Glomerular visceral epithelial cell (primary cell): ENCODE measurements at regions not wholly inside any gene's neighbourhood (a gene's known extent, or its start where the extent isn't known, plus 50 kb on each side); places are given as distances from the start of the nearest gene placed in this dataset.
"Not testable (repeated sequence)": the region's sequence is repeated elsewhere in the genome, so short reads cannot be mapped to it uniquely, and the experiment has no call there.

Source experiments
- DNase-seq: peaks from one replicate; pipeline ENCODE4 v3.0.0-alpha.2; 2016; ENCODE audit errors: extremely low spot score

DNA sequence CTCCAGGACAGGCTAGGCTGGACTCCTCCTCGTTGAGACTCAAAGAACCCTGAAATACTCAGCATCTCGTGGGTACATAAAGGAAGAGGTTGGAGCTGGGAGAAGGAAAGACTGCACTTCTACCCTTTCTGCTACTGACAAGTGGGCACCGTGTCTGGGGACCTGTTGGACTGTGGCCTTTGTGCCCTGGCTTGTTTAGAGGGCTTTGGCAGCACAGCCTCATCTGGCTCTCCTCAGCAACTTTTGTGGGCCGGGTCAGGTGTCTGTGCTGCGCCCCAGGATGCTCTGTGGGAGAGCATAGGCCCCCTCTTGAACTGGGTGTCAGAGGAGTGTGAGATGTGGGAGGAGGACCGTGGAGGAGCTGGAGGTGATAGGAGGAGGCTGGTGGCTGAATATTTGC lies 142.4 kb downstream of the FCRL5 start:
- no peak for DNase-seq

DNA sequence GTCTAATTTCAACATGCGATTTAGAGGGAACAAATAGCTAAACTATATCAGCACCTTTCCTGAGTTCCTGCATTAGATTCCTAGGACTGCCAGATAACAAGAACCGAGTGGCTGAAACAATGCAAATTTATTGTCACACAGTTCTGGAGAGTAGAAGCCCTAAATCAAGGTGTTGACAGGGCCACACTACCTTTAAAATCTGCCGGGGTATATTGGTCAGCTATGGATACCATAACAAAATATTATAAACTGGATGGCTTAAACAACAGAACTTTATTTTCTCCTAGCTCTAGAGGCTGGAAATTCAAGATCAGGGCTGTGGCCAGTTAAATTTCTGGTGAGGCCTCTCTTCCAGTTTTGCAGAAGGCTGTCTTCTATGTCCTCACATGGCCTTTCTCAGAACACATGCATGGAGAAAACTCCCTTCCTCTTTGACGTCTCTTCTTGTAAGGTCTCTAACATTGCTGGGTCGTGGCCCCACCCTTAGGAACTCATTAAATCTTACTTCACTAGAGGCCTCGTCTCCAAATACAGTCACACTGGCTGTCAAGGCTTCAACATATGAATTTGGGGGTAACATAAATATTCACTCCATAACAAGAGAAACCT lies 144.3 kb downstream of the FCRL5 start:
- DNase-seq = no peak

DNA sequence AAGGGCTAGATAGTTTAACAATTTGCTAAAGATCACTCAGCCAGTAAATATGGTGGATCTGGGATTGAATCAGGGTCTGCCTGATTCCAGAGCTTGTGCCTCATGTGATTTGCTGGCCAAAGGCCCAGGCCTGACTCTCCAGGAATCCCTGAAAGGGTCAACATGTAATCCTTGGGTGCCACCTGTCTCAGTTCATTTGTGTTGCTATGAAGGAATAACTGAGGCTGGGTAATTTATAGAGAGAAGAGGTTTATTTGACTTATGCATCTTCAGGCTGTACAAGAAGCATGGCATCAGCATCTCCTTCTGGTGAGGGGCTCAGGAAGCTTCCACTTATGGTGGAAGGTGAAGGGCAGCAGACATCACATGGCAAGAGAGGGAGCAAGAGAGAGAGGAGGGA lies 144.9 kb downstream of the FCRL5 start:
- DNase-seq = no peak

DNA sequence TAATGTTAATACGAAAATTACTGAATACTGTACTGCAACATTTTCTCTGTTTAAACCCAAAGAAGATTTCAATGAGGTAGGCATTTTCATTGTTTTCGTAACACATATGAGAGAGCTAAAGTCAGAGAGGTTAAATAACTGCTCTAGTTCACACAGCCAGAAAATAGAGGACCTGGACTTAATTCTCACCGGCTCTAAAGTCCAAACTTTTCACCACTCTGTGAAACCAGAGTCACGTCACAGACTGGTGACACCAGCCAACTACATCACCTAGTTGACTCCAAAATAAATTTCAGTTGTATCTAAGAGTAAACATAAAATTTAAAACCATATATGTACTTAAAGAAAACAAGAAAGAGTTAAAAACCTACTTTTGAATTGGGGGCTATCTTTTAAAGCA lies 146.7 kb downstream of the FCRL5 start:
- no peak for DNase-seq

DNA sequence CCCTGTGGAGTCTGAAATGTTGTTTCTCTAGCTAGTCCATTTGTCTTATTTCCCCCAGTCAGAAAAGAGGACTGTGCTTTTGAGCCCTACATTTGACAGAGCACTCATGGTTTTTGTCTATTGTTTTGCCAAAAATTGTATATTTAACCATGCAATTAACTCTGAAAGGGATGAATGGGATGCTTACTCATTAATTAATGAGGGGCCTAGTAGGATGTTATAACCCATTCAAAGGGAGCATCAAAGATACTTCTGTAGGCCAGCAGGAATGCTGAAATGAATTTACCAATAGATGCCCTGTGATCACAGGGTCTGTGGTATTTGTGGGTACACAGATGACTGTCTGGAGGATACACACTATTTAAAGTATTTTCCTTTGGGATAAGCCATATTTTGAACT lies 147.7 kb downstream of the FCRL5 start:
- no peak for DNase-seq

DNA sequence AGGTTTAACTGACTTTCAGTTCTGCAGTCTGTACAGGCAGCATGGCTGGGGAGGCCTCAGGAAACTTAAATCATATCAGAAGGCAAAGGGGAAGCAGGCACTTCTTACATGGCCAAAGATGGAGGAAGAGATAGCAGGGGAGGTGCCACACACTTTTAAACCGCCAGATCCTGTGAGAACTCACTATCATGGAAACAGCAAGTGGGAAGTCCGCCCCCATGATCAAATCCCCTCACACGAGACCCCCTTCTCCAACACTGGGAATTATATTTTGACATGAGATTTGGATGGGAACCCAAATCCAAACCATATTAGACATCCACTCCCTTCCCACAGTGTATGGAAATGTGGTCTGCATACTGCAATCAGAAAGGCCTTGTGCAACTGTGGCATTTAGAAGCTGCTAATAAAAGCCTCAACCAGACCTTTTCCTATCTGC lies 148.2 kb downstream of the FCRL5 start:
- DNase-seq = no peak

DNA sequence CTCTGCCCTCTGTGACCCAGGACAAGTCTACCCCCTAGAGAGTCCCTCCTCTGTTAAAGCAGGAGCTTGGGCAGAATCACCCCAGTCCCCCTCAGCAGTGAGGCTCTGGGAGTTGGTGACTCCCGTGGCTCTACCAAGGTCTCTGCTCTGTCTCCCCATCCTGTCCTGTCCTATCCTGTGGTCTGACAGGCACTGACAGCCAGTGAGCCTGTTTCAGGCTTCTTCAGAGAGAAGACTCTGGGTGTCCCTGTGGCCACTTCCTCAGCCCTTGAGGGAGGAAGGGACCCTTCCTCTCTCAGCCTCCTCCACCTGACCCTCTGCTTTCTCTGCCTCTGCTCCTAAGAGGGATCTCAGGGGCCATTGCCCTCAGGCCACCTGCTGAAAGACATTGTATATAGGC lies 148.7 kb downstream of the FCRL5 start:
- no peak for DNase-seq

DNA sequence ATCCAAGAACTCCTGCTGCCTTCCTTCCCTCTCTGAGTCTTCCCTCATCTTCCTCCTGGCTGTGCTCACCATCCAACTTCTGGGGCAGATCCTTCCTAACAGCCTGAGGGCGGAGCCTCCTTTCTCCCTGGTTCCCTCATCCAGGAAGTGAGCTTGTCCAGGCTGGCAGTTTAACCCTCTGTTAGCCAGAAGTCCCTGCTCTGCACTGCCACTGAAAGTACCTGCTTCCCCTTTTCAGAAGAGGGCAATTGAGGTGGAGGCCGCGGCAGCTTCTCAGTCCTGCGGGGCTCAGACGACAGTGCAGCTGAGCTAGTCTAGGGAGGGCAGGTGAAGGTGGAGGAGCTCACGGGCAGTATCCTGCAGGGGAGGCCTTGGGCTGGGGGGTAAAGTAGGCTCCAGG lies 149.1 kb downstream of the FCRL5 start:
- peak; percentile 36 for DNase-seq

DNA sequence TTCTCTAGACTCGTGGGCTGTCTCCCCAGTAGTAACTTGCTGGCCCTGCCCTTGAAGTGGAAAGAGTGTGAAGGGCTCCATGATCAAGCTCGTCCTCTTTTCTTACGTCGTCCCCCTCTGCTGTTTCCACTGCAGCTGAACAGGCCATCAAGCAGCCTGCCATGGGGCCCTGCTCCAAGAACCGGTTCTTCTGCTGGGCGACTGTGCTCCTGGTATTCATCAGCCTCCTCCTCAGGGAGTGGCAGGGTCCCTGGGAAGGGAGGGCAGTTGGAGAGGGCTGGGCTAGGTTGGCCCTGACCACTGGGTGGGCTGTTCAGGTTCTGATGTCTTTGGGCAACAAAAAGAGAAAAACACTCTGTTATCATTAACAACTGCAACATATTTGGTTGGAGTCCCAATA lies 151.5 kb downstream of the FCRL5 start:
- DNase-seq = no peak

DNA sequence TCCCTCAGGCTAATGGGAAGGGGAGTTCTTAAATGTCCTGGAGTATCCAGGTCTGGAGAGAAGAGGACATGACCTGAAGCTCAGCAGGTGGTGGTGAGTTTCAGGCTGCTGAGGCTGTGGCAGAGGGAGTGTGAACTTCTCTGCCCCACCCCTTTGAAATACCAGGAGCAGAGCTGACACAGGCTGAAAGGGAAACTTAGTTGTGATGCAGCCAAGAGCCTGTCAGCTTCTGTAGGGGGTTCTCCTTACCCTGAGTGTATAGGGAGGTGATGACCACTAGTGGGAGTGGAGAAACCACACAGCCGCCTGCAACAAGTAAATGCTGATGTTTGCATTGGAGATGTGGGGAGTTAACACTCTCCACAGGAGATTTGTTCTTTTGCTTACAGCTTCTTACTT lies 152.3 kb downstream of the FCRL5 start:
- peak; percentile 4 for DNase-seq

DNA sequence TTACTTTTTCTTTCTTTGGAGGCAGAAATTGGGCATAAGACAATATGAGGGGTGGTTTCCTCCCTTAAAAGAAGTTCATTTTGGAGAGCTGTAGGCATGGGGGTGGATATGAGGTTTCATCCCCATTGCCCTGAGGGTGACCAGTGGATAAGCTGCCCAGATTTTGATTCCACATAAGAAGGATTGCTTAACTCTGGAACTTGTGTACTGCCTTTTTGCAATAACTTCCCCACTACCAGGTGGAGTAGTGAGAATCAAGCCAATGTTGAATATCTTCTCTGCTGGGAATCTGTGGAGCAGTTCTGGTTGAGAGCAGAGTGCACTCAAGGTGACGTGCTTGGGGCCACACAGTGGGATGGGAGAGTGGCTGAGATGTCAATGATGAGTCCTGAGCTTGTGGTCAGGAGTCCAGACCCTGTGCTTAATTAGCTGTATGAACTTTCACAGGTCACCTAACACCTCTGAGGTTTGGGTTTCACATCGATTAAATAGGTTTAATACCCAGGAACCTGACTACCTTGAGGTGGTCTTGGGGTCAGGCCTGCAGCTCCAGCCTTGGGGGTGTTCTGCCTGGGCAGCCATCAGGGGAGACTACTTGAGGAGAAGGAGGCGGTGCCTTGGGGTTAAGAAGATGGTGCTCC lies 152.9 kb downstream of the FCRL5 start:
- no peak for DNase-seq

DNA sequence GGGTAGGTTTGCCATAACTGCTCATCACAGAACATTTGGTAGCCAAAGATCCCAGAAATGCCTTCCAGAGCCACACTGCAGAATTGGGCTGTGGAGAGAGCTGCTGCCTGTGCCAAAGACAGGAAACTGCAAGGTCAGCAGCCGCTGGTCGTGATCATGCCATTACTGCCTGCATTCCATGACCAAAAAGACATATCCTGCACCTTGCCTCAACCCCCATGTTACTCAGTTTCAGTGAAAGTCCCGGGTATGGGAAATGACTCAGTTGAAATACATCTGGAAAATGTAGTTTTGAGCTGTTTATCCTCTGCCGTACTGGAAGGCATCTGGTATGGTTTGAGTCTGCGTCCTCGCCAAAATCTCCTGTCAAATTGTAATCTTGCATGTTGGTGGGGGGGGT lies 161.7 kb downstream of the FCRL5 start:
- peak; percentile 72 for DNase-seq

DNA sequence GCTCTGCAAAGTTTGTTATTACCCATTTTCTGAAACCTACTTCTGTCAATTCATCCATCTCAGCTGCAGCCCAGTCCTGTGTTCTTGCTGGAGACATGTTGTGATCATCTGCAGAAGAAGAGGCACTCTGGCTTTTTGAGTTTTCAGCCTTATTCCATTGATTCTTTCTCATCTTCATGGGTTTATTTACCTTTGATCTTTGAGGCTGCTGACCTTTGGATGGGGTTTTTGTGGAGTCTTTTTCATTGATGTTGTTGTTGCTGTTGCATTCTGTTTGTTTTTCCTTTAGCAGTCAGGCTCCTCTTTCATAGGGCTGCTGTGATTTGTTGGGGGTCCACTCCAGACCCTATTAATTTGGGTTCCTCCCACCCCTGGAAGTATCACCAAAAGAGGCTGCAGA lies 164.3 kb downstream of the FCRL5 start:
- no peak for DNase-seq

DNA sequence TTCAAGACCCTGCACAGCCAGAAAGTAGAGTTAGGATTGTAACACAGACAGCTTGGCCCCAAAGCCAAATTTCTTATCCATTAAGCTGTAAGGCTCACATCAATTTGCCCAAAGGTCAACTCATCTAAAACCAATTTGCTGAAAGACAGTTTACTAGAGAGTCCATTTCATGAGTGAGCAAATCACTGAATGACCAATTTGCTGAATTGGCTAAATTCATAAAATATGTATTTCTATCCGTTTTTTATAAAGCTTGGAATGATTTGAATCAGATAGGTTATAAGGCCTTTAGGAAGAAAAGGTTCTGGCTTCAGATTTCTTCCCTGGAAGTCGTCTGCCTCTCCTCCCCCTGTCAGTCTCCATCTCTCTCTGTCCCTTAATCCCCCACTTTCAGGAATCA lies 168.1 kb downstream of the FCRL5 start:
- no peak for DNase-seq

DNA sequence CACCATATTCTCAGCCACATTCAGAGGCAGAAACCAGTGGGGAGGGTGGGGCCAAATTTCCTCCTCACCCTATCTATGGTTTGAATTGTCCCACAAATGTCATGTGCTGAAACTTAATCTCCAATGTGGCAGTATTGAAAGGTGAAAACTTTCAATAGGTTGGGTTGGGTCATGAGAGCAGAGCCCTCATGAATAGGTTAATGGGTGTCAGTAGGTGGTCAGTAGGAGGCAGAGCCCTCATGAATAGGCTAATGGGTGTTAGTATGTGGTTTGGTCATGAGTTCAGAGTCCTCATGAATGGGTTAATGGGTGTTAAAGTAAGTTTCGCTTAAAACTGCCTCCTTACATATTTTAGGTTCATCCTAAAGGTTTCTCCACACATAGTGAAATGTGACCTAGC lies 170.0 kb downstream of the FCRL5 start:
- no peak for DNase-seq

DNA sequence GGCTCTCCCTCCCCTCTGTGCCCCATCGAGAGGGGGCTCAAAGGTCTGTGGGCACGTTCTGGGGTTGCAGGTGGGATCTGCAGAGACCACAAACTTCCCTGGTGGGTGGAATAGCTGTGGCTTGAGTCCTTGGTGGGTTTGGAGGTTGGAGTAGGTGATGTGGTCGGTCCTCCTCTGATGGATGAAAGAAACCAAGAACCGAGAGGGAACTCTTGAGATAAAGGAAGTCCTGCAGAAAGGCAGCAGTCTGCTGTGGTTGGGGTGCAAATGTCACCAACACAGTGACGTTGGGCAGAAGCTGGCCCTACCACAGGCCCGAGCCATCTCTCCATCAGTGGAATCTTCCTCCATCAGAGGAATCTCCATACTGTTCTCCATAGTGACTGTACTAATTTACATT lies 171.8 kb downstream of the FCRL5 start:
- no peak for DNase-seq

DNA sequence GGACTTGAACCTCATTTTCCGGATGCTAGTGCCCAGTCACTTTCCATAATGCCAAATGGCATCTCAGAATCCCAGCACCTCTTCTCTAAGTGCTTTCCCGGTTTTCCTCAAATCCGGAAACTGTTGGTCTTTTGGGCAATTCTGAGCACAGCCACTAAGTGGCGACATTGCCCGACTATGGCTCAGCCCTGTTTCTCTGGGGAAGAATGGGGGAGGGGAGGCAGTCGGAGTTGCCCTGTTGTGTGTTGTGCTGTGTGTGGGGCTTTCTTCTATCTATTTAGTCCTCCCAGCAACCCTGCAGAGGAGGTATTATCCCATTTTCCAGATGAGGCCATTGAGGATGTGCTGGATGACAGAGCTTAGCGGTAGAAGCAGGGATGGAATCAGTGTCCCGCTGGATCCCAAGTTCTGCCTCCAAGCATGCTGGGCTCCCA lies 175.0 kb downstream of the FCRL5 start:
- DNase-seq = peak; percentile 48

DNA sequence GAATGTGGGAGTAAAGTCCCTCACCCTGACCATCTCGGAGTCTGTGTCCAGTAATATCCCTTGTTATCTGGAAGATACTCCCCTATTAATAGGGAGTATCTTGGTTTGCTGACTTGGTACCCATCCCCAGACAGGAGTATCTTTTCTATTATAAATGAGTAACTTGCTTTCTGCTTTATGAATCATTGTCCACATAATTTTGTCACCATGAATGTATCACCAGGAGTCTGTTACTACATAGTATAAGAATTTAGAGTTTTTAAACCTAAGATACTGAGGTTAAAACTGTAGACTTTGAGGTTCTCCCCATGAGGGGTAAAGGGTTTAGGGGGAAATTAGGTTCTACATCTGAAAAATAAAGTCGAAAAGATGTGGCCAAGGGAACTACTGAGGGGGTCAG lies 175.6 kb downstream of the FCRL5 start:
- DNase-seq = peak; percentile 6

DNA sequence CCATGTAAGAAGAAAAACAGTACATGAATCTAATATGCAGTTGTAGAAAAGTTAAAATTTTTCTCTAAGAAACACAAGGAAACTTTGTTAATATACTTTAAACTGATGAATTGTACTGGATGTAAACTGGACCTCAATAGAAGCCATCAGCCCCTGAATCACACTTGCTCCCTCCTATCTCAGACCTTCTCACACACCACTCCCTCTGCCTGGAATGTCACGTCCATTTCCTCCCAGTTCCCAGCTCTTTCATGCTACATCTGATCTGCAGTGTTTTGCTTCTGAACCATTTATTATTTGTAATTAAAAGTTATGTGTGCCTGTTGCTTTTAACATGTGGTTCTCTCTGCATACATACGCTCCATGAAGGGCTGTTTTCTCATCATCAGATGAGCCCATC lies 180.0 kb downstream of the FCRL5 start:
- not testable (repeated sequence) for DNase-seq

DNA sequence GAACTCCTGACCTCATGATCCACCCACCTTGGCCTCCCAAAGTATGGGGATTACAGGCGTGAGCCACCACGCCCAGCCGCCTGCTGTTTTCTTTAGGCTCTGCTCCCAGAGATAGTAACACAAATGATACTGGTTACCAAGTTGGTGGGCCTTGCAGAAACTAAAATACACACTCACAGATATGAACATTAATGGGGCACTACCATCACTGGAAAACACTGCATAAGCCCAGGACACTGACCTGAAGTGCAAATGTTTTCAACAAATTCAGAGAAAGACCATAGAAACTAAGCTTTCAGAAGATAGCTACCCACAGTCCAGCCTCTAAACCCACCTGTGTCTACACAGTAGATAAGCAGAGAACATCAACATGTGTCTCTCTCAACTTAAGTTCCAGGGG lies 180.5 kb downstream of the FCRL5 start:
- no peak for DNase-seq

DNA sequence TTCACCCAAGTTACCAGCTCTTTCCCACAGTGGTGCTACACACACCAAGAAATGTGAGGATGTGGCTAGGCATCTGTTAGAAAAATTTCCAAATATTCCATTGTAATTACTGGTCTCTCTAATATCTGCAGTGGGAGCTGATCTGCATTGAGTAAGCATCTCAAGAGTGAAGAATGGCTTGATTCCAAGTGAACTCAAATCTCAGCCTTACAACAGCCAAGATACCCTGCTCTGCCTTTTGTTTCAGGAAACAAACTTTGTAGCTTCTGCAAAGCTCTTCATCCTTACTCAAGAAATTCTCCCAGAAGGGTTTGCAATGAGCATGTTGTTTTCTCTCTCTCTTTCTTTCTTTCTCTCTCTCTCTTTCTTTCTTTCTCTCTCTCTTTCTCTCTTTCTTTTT lies 181.1 kb downstream of the FCRL5 start:
- no peak for DNase-seq

DNA sequence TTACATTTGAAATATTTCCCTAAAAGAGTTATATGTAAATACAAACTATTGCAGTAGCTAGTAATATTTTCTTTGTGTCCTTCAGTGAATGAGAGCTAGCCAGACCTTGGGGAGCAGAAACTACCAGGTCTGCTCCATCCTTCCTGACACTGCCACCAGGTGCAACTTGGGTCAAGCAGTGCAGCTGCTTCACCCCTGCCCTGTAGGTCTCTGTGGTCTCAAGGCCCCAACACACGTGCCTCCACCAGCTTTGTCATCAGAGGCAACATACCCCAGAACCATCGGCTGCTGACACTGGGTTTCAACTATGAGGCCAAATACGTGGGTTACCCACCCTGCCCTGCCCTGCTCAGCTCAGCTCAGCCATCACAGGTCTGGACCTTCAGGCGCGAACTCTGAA lies 181.6 kb downstream of the FCRL5 start:
- no peak for DNase-seq

DNA sequence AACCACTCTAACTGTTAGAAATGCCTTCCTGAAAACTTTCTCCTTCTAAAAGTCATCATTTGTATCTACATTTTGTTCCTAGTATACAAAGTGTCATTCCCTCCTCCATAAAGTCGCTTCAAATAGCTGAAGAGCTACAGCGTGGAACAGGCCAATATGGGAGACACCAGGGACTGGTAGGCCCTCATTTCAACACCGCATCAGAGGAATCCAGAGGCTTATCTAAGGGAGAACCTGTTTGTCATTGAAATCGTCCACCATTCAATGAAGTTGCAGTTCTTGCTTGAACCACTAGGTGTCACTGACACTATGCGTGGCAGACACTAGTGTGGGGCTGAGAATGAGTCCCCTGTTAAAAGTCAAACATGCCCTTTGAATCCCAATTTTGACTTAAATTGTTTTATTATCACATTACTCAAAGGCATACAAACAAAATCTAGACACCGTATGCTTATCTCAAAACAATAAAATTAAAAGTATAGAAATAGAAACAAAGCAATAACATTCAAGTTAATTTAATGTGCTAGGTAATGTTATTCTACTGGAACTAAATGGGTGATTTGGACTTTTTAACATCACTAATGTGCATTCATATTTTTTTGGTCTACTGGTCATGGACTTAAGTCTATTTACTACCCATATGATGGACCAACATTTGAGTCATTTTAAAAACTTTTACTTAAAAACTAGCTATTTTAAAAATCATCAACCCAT lies 182.3 kb downstream of the FCRL5 start:
- DNase-seq = peak; percentile 64
